NCI-H748 (cell line): ENCODE measurements at regions not wholly inside any gene's neighbourhood (a gene's known extent, or its start where the extent isn't known, plus 50 kb on each side); places are given as distances from the start of the nearest gene placed in this dataset.

Experiments used
- DNase-seq: peaks from one replicate; lab custom pipeline; 2025; ENCODE audit not compliant: unreplicated experiment; lab: John Stamatoyannopoulos, UW

DNA sequence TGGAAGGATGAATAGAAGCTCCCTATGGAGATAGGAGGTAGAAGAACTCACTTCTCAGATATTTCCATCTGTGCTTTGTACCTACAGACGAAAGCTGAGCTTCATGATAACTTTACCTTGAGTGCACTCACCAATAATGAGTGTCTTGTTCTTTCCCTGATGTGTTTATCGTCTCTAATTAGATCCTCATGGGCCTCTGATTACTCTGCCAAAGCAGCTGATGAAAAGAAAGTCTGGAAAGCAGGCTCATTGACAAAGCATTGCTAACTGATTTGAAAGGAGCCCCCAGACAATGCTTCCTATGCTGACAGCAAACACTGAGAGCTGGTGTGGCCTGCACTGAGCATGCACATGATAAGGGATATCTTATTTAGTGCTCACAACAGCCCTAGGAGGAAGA lies 183.9 kb upstream of the GHITM start:
- DNase-seq, result peak; percentile 6

- DNase-seq, result no peak
These were observed 182.0 kb upstream of the GHITM start for GRCh38 chr10:83957168-83957947.

GRCh38 chr10:83959328-83959727 lies 180.0 kb upstream of the GHITM start:
- DNase-seq, result no peak

DNA sequence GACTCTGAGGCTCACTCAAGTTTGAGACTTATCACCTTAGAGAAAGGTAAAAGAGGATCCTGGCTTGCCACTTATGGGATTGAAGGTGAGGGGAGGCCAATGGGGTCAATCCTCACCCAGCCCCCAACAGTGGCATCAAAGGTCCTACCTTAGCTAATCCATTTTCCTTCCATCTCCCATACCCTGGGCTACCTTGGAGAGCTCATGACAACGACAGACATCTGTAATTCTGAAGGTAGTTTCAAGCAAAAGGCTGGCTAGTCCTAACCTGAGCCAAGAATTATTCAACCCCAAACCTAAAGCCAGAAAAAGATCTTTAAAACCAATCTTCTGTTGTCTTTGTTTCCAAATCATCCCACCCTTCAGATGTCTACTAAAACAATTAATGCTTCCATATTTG lies 179.2 kb upstream of the GHITM start:
- DNase-seq, result no peak

- DNase-seq, result peak; percentile 43
These were observed 177.7 kb upstream of the GHITM start for GRCh38 chr10:83961620-83962019.

DNA sequence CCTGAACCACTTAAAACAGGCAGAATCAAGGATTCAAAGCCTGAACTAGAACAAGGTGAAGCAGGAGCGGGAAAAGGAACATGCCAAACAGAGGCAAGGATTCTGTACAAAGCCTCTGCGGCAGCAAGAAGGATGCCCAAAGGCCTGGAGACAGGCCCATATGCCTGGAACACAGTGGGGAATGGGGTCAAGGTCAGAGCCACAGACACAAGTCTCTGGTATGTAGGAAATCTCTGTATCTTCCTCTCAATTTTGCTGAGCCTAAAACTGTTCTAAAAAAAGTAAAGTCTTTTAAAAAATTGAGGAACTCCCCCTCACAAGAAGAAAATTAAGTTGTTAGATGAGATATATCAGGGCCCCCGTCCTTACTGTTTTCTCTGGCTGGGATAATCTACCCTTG lies 175.9 kb upstream of the GHITM start:
- DNase-seq, result no peak

DNA sequence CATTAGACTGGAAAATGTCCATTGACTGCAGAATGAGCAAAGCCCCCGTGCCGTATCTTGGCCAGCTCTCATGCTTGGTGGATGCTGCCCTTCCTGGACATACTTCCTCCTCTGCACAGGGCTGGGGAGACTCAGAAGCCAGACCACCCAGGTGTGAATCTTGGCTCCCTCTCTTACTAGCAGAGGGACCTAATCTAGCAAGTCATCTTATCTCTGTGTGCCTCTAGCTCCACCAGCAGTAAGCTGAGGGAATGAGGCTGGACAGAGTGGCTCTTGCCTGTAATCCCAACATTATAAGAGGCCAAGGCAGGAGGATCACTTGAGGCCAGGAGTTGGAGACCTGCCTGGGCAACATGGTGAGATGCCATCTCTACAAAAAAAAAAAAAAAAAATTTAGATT lies 173.8 kb upstream of the GHITM start:
- DNase-seq, result peak; percentile 7

DNA sequence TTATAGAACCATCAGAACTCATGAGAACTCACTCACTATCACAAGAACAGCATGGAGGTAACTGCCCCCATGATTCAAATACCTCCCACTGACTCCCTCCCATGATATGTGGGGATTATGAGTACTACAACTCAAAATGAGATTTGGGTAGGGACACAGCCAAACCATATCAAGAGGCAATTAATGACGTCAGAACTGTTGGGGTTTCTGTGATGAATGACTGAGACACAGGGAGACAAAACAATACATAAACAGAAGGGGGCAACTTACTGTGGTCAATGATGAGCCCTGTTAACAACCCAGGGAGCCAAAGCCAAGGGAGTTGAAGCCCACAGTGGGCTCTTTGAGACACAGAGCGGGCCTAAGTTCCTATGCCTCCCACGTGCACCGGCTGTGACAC lies 171.3 kb upstream of the GHITM start:
- DNase-seq, result no peak

DNA sequence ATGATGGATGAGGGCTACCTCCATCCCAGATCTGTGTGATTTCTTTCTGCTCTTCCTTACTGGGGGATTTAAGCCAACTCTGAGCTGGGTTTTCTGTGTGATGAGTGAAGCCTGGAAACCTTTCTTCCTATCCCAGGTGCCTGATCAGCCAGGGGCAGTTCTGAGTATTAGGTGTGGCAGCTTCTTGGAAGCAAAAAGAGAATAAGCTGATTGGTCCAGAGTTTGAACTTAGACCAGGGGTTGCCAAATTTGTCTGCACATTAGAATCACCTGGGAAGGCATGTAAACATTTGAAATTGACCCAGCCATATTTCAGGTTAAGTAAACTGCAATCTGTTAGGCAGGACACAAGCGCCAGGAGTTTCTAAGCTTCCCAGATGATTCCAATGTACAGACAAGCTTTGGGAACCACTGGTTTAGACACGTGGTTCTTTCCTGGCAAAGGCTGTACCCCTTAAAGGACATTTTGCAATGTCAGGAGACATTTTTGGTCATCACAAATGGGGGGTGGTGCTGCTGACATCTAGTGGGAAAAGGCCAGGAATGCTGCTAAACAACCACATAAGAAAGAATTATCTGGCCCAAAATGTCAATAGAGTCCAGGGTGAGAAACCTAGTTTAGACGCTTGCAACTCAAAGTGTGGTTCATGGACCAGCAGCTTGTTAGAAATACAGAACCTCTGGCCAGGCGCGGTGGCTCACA lies 160.5 kb upstream of the GHITM start:
- peak; percentile 26 for DNase-seq

- DNase-seq, result no peak
These were observed 156.5 kb upstream of the GHITM start for GRCh38 chr10:83982812-83983211.

- DNase-seq, result peak; percentile 90
These were observed 155.6 kb upstream of the GHITM start for GRCh38 chr10:83983578-83984255.

DNA sequence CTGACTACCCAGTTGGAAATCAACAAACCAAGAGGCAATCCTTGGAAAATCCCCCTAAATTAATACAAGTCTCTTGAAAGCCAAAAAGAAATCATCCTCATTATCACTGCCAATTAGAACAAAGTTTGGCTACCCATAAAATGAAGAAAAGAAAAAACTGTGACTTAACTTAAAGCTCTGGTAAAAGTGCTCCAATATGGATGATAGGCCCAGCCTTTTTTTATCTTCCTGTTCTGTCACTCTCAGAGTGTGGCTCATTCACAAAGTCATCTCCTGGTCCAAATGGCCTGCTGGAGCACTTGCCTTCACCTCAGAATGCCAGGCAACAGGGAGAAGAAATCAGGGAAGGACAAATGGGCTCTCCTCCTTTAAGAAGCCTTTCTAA lies 155.1 kb upstream of the GHITM start:
- DNase-seq, result no peak

DNA sequence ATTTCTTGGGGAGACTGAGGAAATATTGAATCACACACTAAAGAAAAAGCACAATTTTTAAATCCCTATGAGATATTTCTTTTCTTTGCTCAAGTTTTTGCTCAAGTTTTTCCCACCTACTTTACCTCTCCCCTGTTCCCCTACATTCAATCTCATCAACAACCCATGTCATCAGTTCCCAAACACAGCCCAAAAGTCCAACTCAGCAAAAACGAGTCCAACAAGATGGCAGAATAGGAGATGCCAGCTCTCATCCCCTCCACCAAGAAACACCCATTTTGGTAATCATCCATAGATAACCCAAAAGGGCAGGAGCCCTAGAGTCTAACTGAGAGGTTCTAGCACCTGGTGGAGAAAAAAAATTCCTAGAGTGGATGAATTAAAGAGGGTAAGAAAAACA lies 152.5 kb upstream of the GHITM start:
- no peak for DNase-seq

DNA sequence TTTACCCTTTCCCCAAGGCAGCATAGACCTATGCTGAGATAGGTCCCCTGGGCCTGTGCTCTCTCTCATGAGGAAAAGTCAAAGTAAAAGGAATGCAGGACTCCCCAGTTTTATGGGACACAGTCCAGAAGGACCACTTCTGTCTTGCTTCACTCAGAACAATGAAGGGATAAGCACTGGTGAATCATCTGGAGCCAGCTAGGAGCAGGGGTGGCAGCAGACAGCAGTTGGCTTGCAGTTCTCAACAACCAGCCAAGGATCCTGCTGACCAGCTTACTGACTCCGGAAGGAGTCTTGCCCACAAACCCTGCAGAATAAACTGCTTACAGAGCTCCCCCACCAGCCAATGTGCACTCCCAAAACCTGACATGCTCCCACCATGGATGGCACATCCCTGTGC lies 152.1 kb upstream of the GHITM start:
- DNase-seq, result no peak

- DNase-seq, result no peak
These were observed 150.9 kb upstream of the GHITM start for GRCh38 chr10:83988435-83988834.

GRCh38 chr10:83990126-83990525 lies 149.2 kb upstream of the GHITM start:
- DNase-seq, result no peak

DNA sequence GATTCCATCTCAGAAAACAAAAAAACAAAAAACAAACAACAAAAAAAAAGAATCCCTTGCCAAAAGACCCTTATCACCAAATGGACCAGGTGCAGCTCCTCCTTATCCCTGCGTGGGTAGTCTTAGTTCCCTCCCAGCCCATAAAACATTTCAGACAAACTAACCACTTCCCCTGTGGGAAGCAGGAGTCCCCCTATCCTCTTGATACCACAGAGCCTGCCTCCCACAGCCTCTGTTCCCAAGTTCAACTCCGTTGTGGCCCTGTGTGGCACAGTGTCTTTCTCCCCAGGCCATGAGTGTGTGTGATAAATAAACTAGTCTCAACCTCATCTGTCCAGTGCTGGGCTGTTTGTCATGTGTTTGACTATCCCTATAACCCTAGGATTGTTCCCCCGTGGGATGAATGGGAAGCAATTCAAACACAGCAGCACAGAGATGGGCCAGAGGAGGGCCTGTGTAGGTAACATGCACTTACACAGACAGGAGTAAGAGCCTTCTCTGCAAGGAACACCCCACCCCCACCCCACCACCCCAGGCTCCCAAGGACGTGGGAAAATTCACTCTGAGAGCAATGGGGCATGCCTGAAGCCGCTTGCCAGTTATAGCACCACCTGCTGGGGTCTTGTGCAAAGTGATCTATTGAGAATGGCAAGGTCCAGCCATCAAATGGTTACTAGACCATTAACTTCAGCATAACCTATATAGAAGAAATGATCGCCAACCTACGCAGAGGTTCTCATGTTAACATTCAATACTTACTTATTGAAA lies 147.1 kb upstream of the GHITM start:
- peak; percentile 44 for DNase-seq

- no peak for DNase-seq
These were observed 145.0 kb upstream of the GHITM start for GRCh38 chr10:83994325-83994724.

DNA sequence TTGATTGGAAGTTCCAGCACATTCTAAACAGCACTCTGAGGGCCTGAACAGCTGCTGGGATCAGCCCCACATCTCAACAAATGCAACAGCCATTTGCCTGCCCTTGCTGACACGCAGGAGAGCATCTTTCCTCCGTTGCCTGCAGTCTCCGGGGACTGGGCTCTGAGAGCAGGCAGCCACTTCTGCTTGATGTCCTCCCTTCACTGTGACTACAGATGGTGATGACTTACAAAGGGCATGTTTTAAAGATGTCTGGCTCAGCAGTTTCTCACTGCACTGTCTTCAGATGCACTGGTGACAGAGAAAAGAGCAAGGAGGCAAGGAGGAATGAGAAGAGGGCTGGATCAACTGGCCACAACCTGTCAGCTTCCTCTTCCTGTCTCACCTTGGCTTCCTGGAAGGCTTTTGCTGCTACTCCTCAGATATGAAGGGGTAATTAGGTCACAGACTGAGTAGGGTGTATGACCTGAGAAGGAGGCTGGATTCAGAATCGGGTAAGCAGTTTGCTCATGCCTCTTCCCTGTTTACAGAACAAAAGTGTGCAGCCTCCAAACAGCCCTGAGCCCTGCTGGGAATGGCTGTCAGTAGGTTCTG lies 143.5 kb upstream of the GHITM start:
- DNase-seq, result no peak

DNA sequence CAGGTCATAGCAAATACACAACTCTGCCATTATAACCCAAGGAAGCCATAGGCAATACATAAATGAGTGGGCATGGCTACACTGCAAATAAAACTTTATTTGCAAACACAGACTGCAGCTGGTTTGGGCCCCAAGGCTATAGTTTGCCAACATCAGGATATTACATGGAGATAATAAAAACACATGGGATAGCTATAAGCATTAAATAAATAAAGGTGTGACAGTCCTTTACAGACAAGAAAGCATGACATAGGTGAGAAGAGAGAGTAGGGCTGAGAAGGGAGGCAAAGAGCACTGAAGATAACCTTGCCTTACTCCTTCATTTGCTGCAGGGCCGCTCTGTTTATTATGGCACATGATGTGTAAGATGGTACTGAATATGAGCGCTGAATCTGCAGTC lies 135.1 kb upstream of the GHITM start:
- DNase-seq, result peak; percentile 50

- no peak for DNase-seq
These were observed 133.9 kb upstream of the GHITM start for GRCh38 chr10:84005403-84005802.
